ENCODE measurements at regions not wholly inside any gene's neighbourhood (a gene's known extent, or its start where the extent isn't known, plus 50 kb on each side); places are given as distances from the start of the nearest gene placed in this dataset.
"Not testable (repeated sequence)": the region's sequence is repeated elsewhere in the genome, so short reads cannot be mapped to it uniquely, and the experiment has no call there.

DNA sequence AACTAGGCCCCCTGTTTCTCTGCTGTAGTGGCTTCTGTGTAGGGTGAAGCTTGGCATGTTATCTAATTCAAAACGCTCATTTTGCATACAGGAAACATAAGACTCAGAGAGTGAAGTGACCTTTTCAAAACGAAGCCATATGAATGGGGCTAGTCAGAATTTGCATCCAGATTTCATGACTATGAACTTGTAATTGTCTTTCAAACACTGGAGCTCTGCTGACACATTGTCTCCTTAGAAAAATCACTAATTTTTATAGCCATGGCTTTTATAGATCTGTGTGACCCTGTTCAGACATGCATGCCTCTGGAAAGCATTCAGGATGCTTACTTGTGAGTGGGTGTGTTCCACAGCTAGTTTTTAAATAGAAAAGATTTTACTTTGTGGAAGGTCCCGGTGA is 444.3 kb upstream of the GCFC2 start:
- Histone ChIP-seq H3K4me2 (replicated peaks; ENCODE audit: extremely low read depth, low read length, poor library complexity, severe bottlenecking) (no peak overlapping the region), H3K79me2 (ENCODE audit: insufficient read depth, low read length) (no peaks in the 10 kb centered on the region), H3K36me3 (replicated peaks in 1 of 2; ENCODE audit: control insufficient read depth in 1 of 2, insufficient read depth in 2 of 2, low read length in 2 of 2) (no peaks in the 10 kb centered on the region), H3K9ac (ENCODE audit: insufficient read depth, low read length, poor library complexity, severe bottlenecking) (no peak overlapping the region), H3K9me3 (replicated peaks in 1 of 2; ENCODE audit: control insufficient read depth in 1 of 2, insufficient read depth in 1 of 2, low read length in 2 of 2) (no peaks in the 10 kb centered on the region), H3K4me3 (replicated peaks in 1 of 3; ENCODE audit: low read depth in 2 of 3, low read length in 3 of 3) (no peak overlapping the region), H4K20me1 (ENCODE audit: insufficient read depth, low read length) (no peaks in the 10 kb centered on the region), H3K27ac (ENCODE audit: low read depth in 1 of 2, low read length in 2 of 2) (no peak overlapping the region), H3K4me1 (ENCODE audit: control insufficient read depth in 1 of 2, insufficient read depth in 2 of 2, low read length in 2 of 2) (no peaks in the 10 kb centered on the region), H2AFZ (ENCODE audit: insufficient read depth, low read depth, low read length, poor library complexity, severe bottlenecking) (no peak overlapping the region), H3K27me3 (ENCODE audit: control insufficient read depth in 2 of 2, insufficient read depth in 2 of 2, low read length in 2 of 2) (no peaks in the 10 kb centered on the region)
- no CpG with 5 or more reads among the region's 3 CpGs for WGBS (ENCODE audit: insufficient coverage)
- Mint-ChIP-seq H3K9me3 (no peaks in the 10 kb centered on the region), H3K27me3 (ENCODE audit: low read depth in 3 of 3) (no peaks in the 10 kb centered on the region), H3K4me3 (no peak overlapping the region), H3K27ac (no peak overlapping the region), H3K36me3 (no peaks in the 10 kb centered on the region), H3K4me1 (no peaks in the 10 kb centered on the region)
- TF ChIP-seq, protein P1, sequence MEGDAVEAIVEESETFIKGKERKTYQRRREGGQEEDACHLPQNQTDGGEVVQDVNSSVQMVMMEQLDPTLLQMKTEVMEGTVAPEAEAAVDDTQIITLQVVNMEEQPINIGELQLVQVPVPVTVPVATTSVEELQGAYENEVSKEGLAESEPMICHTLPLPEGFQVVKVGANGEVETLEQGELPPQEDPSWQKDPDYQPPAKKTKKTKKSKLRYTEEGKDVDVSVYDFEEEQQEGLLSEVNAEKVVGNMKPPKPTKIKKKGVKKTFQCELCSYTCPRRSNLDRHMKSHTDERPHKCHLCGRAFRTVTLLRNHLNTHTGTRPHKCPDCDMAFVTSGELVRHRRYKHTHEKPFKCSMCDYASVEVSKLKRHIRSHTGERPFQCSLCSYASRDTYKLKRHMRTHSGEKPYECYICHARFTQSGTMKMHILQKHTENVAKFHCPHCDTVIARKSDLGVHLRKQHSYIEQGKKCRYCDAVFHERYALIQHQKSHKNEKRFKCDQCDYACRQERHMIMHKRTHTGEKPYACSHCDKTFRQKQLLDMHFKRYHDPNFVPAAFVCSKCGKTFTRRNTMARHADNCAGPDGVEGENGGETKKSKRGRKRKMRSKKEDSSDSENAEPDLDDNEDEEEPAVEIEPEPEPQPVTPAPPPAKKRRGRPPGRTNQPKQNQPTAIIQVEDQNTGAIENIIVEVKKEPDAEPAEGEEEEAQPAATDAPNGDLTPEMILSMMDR (IDR thresholded peaks at IDR 0.05): no peak
- intact Hi-C loops (cut with micrococcal nuclease): no loop called here
- no peak for DNase-seq

DNA sequence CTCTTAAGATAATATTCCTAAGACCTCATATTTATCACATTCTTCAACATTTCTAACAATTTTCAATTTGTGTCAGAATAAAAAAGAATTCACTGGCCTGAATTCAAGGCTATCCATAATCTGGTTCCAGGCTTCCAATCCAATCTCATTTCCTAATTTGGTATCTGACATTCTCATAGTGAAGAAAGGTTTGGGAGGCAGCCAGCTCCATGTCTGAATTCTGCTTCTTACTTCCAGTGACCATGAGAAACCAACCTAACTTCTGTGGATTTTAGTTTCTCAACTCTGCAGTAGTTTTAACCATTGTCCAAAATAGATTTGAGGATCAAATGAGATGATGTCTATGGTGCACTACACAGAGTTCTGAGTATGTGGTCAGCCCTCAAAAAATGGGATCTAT is 439.1 kb upstream of the GCFC2 start:
- intact Hi-C loops (cut with micrococcal nuclease): no loop called here
- TF ChIP-seq, protein P1 (IDR thresholded peaks at IDR 0.05): no peak

DNA sequence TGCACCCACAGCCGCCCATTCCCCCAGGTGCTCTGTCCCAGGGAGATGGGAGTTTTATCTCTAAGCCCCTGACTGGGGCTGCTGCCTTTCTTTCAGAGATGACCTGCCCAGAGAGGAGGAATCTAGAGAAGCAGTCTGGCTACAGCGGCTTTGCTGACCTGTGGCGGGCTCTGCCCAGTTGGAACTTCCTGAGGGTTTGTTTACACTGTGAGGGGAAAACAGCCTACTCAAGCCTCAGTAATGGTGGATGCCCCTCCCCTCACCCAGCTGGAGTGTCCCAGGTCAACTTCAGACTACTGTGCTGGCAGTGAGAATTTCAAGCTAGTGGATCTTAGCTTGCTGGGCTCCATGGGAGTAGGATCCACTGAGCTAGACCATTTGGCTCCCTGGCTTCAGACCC is 428.6 kb upstream of the GCFC2 start:
- H3K27ac ChIP-seq (ENCODE audit: low read depth in 1 of 2, low read length in 2 of 2); DNase-seq; H3K27me3 ChIP-seq (ENCODE audit: control insufficient read depth in 2 of 2, insufficient read depth in 2 of 2, low read length in 2 of 2); H3K36me3 ChIP-seq (replicated peaks in 1 of 2; ENCODE audit: control insufficient read depth in 1 of 2, insufficient read depth in 2 of 2, low read length in 2 of 2); H3K4me1 ChIP-seq (ENCODE audit: control insufficient read depth in 1 of 2, insufficient read depth in 2 of 2, low read length in 2 of 2); H3K27ac Mint-ChIP-seq; H2AFZ ChIP-seq (ENCODE audit: insufficient read depth, low read depth, low read length, poor library complexity, severe bottlenecking); H3K4me3 ChIP-seq (replicated peaks in 1 of 3; ENCODE audit: low read depth in 2 of 3, low read length in 3 of 3); H3K36me3 Mint-ChIP-seq; H3K9ac ChIP-seq (ENCODE audit: insufficient read depth, low read length, poor library complexity, severe bottlenecking); H3K27me3 Mint-ChIP-seq (ENCODE audit: low read depth in 3 of 3); intact Hi-C loops (cut with micrococcal nuclease); H3K4me2 ChIP-seq (replicated peaks; ENCODE audit: extremely low read depth, low read length, poor library complexity, severe bottlenecking); H4K20me1 ChIP-seq (ENCODE audit: insufficient read depth, low read length); H3K4me3 Mint-ChIP-seq; H3K4me1 Mint-ChIP-seq; H3K79me2 ChIP-seq (ENCODE audit: insufficient read depth, low read length): not testable (repeated sequence)
- WGBS (ENCODE audit: insufficient coverage): no CpG with 5 or more reads among the region's 3 CpGs
- H3K9me3 ChIP-seq (replicated peaks in 1 of 2; ENCODE audit: control insufficient read depth in 1 of 2, insufficient read depth in 1 of 2, low read length in 2 of 2): peaks cover 5 to 13% of the 10 kb centered on the region in 2 donors
- H3K9me3 Mint-ChIP-seq: peaks cover 5 to 28% (median 13%) of the 10 kb centered on the region in 7 donors

More for the DNA sequence above, 439.1 kb upstream of the GCFC2 start:
- Mint-ChIP-seq H3K4me3 (no peak overlapping the region), H3K27ac (no peak overlapping the region), H3K27me3 (ENCODE audit: low read depth in 3 of 3) (no peaks in the 10 kb centered on the region), H3K9me3 (peaks cover 0 to 3% (median 2%) of the 10 kb centered on the region in 7 donors), H3K36me3 (no peaks in the 10 kb centered on the region), H3K4me1 (no peaks in the 10 kb centered on the region)
- H3K36me3 ChIP-seq (replicated peaks in 1 of 2; ENCODE audit: control insufficient read depth in 1 of 2, insufficient read depth in 2 of 2, low read length in 2 of 2): no peaks in the 10 kb centered on the region
- no peaks in the 10 kb centered on the region for H3K9me3 ChIP-seq (replicated peaks in 1 of 2; ENCODE audit: control insufficient read depth in 1 of 2, insufficient read depth in 1 of 2, low read length in 2 of 2)
- H3K4me2 ChIP-seq (replicated peaks; ENCODE audit: extremely low read depth, low read length, poor library complexity, severe bottlenecking): no peak overlapping the region
- no peak overlapping the region for H3K4me3 ChIP-seq (replicated peaks in 1 of 3; ENCODE audit: low read depth in 2 of 3, low read length in 3 of 3)
- no peaks in the 10 kb centered on the region for H3K4me1 ChIP-seq (ENCODE audit: control insufficient read depth in 1 of 2, insufficient read depth in 2 of 2, low read length in 2 of 2)
- no peaks in the 10 kb centered on the region for H3K79me2 ChIP-seq (ENCODE audit: insufficient read depth, low read length)
- DNase-seq: no peak
- no peaks in the 10 kb centered on the region for H3K27me3 ChIP-seq (ENCODE audit: control insufficient read depth in 2 of 2, insufficient read depth in 2 of 2, low read length in 2 of 2)
- H3K9ac ChIP-seq (ENCODE audit: insufficient read depth, low read length, poor library complexity, severe bottlenecking): no peak overlapping the region
- no peak overlapping the region for H2AFZ ChIP-seq (ENCODE audit: insufficient read depth, low read depth, low read length, poor library complexity, severe bottlenecking)
- H3K27ac ChIP-seq (ENCODE audit: low read depth in 1 of 2, low read length in 2 of 2): no peak overlapping the region
- H4K20me1 ChIP-seq (ENCODE audit: insufficient read depth, low read length): no peaks in the 10 kb centered on the region
